ENCODE measurements at regions not wholly inside any gene's neighbourhood (a gene's known extent, or its start where the extent isn't known, plus 50 kb on each side); places are given as distances from the start of the nearest gene placed in this dataset.

GRCh38 chrX:148316446-148316845, 184.0 kb upstream of the AFF2 start:
- H3K4me1 ChIP-seq (ENCODE audit: control insufficient read depth, extremely low read depth, insufficient read depth, low read length) = peaks cover 10% of the 10 kb centered on the region
- no peaks in the 10 kb centered on the region for H3K9me1 ChIP-seq (replicated peaks; ENCODE audit: control insufficient read depth, extremely low read depth, insufficient read depth, low read length)
- no peaks in the 10 kb centered on the region for H3K27me3 ChIP-seq (ENCODE audit: control insufficient read depth in 2 of 2, insufficient read depth in 2 of 2, low read length in 2 of 2)
- no peaks in the 10 kb centered on the region for H3K9me3 ChIP-seq (replicated peaks; ENCODE audit: control insufficient read depth, insufficient read depth, low read length)
- intact Hi-C loops (cut with micrococcal nuclease) = loop anchor here (1.0 kb wide), 2 partner anchors 17 to 25 kb away; no protein-coding TSS in a partner anchor
- dilution Hi-C loops (cut with MboI; ENCODE audit: extremely low pct_ligation_motif_present, low sequenced_read_pairs) = no loop called here
- FAIRE-seq (peak; percentile 96), DNase-seq (ENCODE audit: low read depth, low spot score) (peak; percentile 78)
- TF ChIP-seq CTCF (IDR thresholded peaks at IDR 0.05; ENCODE audit: extremely low read depth in 1 of 2, insufficient read depth in 1 of 2, low read depth in 1 of 2, low read length in 2 of 2) = no peak
- TF ChIP-seq JUN (IDR thresholded peaks at IDR 0.05; ENCODE audit: borderline replicate concordance, insufficient read depth, insufficient read length, low read depth) = peak; percentile 74
- peak; percentile 26 for TF ChIP-seq POLR2AphosphoS5 (IDR thresholded peaks at IDR 0.05; ENCODE audit: insufficient read depth, low read depth, low read length)
- no peak for TF ChIP-seq EZH2 (IDR thresholded peaks at IDR 0.05; ENCODE audit: borderline replicate concordance, low read depth, low read length, severe bottlenecking)
- TF ChIP-seq FOS (IDR thresholded peaks at IDR 0.05; ENCODE audit: borderline replicate concordance, insufficient read depth, low read length) = peak; percentile 37
- no peak for TF ChIP-seq MYC (IDR thresholded peaks at IDR 0.05; ENCODE audit: low read depth, low read length)
- TF ChIP-seq POLR2A (IDR thresholded peaks at IDR 0.05; ENCODE audit: low read depth, low read length) = no peak
- TF ChIP-seq GATA2 (IDR thresholded peaks at IDR 0.05; ENCODE audit: insufficient read depth, insufficient read length, low read depth, low read length) = peak; percentile 41
- no peak for TF ChIP-seq MAX (IDR thresholded peaks at IDR 0.05; ENCODE audit: insufficient read depth, insufficient read length)
- BruUV-seq (replicated peaks) = no TSS peak
- H4K20me1 ChIP-seq (replicated peaks; ENCODE audit: control insufficient read depth, extremely low read depth, insufficient read depth, low read length) = no peaks in the 10 kb centered on the region
- no peaks in the 10 kb centered on the region for H3K36me3 ChIP-seq (ENCODE audit: control insufficient read depth in 2 of 2, extremely low read depth in 1 of 2, insufficient read depth in 2 of 2, low read length in 2 of 2)
- POLR2A ChIA-PET = no interaction called here
- no peak overlapping the region for H3K4me3 ChIP-seq (replicated peaks in 1 of 3; ENCODE audit: insufficient read depth in 1 of 3, low read depth in 1 of 3, low read length in 3 of 3)
- H3K79me2 ChIP-seq (ENCODE audit: control insufficient read depth, insufficient read depth, low read length) = no peaks in the 10 kb centered on the region
- peak overlapping the region; percentile 27 for H3K27ac ChIP-seq (ENCODE audit: insufficient read depth, low read depth, low read length)
- no peak overlapping the region for H3K4me2 ChIP-seq (ENCODE audit: insufficient read depth, low read length)
- no peak overlapping the region for H2AFZ ChIP-seq (ENCODE audit: low read depth, low read length)
- CTCF ChIA-PET = no interaction called here
- no peak overlapping the region for H3K9ac ChIP-seq (replicated peaks; ENCODE audit: extremely low read depth, insufficient read depth, low read length)

All from endothelial cell of umbilical vein (primary cell).